DOHH2 (cell line): ENCODE measurements at regions not wholly inside any gene's neighbourhood (a gene's known extent, or its start where the extent isn't known, plus 50 kb on each side); places are given as distances from the start of the nearest gene placed in this dataset.

ENCODE experiments used
- H3F3A ChIP-seq: fragments of 200-600 bp; sonication (generic), shearing (Covaris generic); 2 replicates; pipeline ENCODE4 v1.6.0; 2016; ENCODE audit warnings: antibody characterized with exemption, mild to moderate bottlenecking; ENCODE audit not compliant: control insufficient read depth, insufficient read depth
- H3K27ac ChIP-seq: fragments of 200-600 bp; sonication (generic); 2 replicates; pipeline ENCODE4 v1.5.1; 2014; ENCODE audit warnings: low read depth, mild to moderate bottlenecking, low read length, moderate library complexity
- H3K27me3 ChIP-seq: fragments of 200-600 bp; sonication (generic); 2 replicates; pipeline ENCODE4 v1.6.1; 2014; ENCODE audit warnings: mild to moderate bottlenecking, low read length, mixed read lengths; ENCODE audit not compliant: control insufficient read depth
- H3K36me3 ChIP-seq: fragments of 200-600 bp; sonication (generic); 2 replicates; pipeline ENCODE4 v1.6.1; 2014; ENCODE audit warnings: mild to moderate bottlenecking, low read length, moderate library complexity, mixed read lengths; ENCODE audit not compliant: control insufficient read depth
- H3K4me1 ChIP-seq: fragments of 200-600 bp; sonication (generic); 2 replicates; pipeline ENCODE4 v1.6.1; 2014; ENCODE audit warnings: mild to moderate bottlenecking, low read length, mixed read lengths; ENCODE audit not compliant: control insufficient read depth
- H3K4me2 ChIP-seq: fragments of 200-600 bp; sonication (generic); 2 replicates; pipeline ENCODE4 v1.6.0; 2014; ENCODE audit warnings: mild to moderate bottlenecking, low read length, moderate library complexity
- H3K4me3 ChIP-seq: fragments of 200-600 bp; sonication (generic); 2 replicates; pipeline ENCODE4 v1.5.1; 2014; ENCODE audit warnings: mild to moderate bottlenecking, low read length, mixed read lengths
- H3K79me2 ChIP-seq: fragments of 200-600 bp; sonication (generic); 2 replicates; pipeline ENCODE4 v1.6.1; 2014; ENCODE audit warnings: mild to moderate bottlenecking, low read length, mixed read lengths; ENCODE audit not compliant: control insufficient read depth
- H3K9me2 ChIP-seq: fragments of 200-600 bp; sonication (generic); replicated peaks from 2 replicates; pipeline ENCODE4 v1.6.1; 2014; ENCODE audit warnings: mild to moderate bottlenecking, low read length, mixed read lengths; ENCODE audit not compliant: control insufficient read depth
- H3K9me3 ChIP-seq: fragments of 200-600 bp; sonication (generic); 2 replicates; pipeline ENCODE4 v1.6.1; 2014; ENCODE audit warnings: antibody characterized with exemption, low read length, mixed read lengths; ENCODE audit not compliant: control insufficient read depth, insufficient read depth
- H4K20me1 ChIP-seq: fragments of 200-600 bp; sonication (generic); 2 replicates; pipeline ENCODE4 v1.6.0; 2014; ENCODE audit warnings: low read depth, mild to moderate bottlenecking, antibody characterized with exemption, low read length, moderate library complexity; ENCODE audit not compliant: control insufficient read depth, insufficient read depth
- CTCF ChIP-seq: fragments of 200-600 bp; sonication (generic); IDR thresholded peaks from one replicate; pipeline ENCODE4 v1.5.1; 2014; ENCODE audit warnings: antibody characterized with exemption, mild to moderate bottlenecking, low read depth, low read length; ENCODE audit not compliant: poor library complexity, severe bottlenecking
- EZH2phosphoT487 ChIP-seq: fragments of 200-600 bp; sonication (generic); IDR thresholded peaks from 2 replicates; pipeline ENCODE4 v1.6.1; 2017; ENCODE audit warnings: borderline replicate concordance, mild to moderate bottlenecking, antibody characterized with exemption, low read length, moderate library complexity, mixed read lengths

- H3K4me3 ChIP-seq = no peak overlapping the region
- no peaks in the 10 kb centered on the region for H4K20me1 ChIP-seq
- H3K27me3 ChIP-seq = no peaks in the 10 kb centered on the region
- no peak overlapping the region for H3K27ac ChIP-seq
- H3K9me2 ChIP-seq = no peaks in the 10 kb centered on the region
- no peaks in the 10 kb centered on the region for H3K79me2 ChIP-seq
- H3K4me1 ChIP-seq = no peaks in the 10 kb centered on the region
- H3F3A ChIP-seq = no peaks in the 10 kb centered on the region
- H3K4me2 ChIP-seq = no peak overlapping the region
- no peaks in the 10 kb centered on the region for H3K9me3 ChIP-seq
- no peak for TF ChIP-seq CTCF
- TF ChIP-seq EZH2phosphoT487 = no peak
- H3K36me3 ChIP-seq = no peaks in the 10 kb centered on the region
These were observed 142.3 kb downstream of the SOX11 start for GRCh38 chr2:5834501-5834900.

- H3K27me3 ChIP-seq = no peaks in the 10 kb centered on the region
- H3K4me3 ChIP-seq = no peak overlapping the region
- H3K9me3 ChIP-seq = no peaks in the 10 kb centered on the region
- no peak overlapping the region for H3K4me2 ChIP-seq
- H3K79me2 ChIP-seq = no peaks in the 10 kb centered on the region
- H3F3A ChIP-seq = no peaks in the 10 kb centered on the region
- TF ChIP-seq EZH2phosphoT487 = no peak
- no peak for TF ChIP-seq CTCF
- no peaks in the 10 kb centered on the region for H3K9me2 ChIP-seq
- H3K4me1 ChIP-seq = no peaks in the 10 kb centered on the region
- no peak overlapping the region for H3K27ac ChIP-seq
- H3K36me3 ChIP-seq = no peaks in the 10 kb centered on the region
- no peaks in the 10 kb centered on the region for H4K20me1 ChIP-seq
These were observed 147.4 kb downstream of the SOX11 start for GRCh38 chr2:5839550-5839949.

DNA sequence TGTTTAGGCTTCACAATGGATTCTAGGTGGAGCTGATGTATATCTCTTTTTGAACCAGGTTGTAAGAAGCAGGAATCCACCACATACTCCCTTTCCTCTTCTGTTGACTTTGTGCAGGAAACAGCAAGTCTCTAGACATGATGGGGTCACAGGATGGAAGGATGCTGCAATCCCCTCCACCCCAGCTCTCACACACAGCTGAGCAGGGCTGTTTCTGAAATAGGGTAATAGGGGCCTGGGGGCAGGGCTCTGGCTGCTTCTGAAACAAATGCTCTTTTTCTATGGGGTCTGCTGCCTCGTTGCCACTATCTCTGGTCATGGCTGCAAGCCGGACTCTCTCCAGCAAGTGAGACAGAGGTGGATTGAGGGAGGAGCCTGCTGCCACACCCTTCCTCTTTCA is 148.9 kb downstream of the SOX11 start:
- Histone ChIP-seq H3F3A (no peaks in the 10 kb centered on the region), H3K36me3 (no peaks in the 10 kb centered on the region), H3K79me2 (no peaks in the 10 kb centered on the region), H3K4me3 (no peak overlapping the region), H3K27ac (no peak overlapping the region), H3K9me2 (no peaks in the 10 kb centered on the region), H3K9me3 (no peaks in the 10 kb centered on the region), H3K4me1 (no peaks in the 10 kb centered on the region), H3K27me3 (no peaks in the 10 kb centered on the region), H4K20me1 (no peaks in the 10 kb centered on the region), H3K4me2 (no peak overlapping the region)
- no peak for TF ChIP-seq CTCF

DNA sequence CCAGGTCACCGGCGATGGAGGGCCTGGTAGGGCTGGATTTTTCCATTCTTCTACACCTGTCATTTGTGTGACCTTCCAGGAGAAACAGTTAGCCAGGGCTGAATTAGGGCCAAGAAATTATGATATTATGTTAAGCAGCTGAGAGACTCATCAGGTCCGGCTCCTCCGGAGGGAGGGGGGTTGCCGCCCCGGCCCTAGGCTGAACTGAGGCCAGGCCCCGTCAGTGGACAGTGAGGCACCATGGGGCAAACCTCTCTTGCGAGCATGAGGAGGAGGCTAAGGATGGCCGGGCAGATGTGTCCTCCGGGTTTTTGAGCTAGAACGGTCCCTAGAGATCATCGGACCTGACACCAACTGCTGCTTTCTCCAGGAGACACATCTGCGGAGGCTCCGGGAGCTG is 150.1 kb downstream of the SOX11 start:
- no peaks in the 10 kb centered on the region for H3K36me3 ChIP-seq
- no peak overlapping the region for H3K27ac ChIP-seq
- no peaks in the 10 kb centered on the region for H3F3A ChIP-seq
- no peaks in the 10 kb centered on the region for H3K9me2 ChIP-seq
- no peak overlapping the region for H3K4me2 ChIP-seq
- TF ChIP-seq EZH2phosphoT487 (no peak), CTCF (no peak)
- H3K4me1 ChIP-seq = no peaks in the 10 kb centered on the region
- no peaks in the 10 kb centered on the region for H3K27me3 ChIP-seq
- no peak overlapping the region for H3K4me3 ChIP-seq
- H4K20me1 ChIP-seq = no peaks in the 10 kb centered on the region
- H3K9me3 ChIP-seq = no peaks in the 10 kb centered on the region
- H3K79me2 ChIP-seq = no peaks in the 10 kb centered on the region
